ENCODE measurements at regions not wholly inside any gene's neighbourhood (a gene's known extent, or its start where the extent isn't known, plus 50 kb on each side); places are given as distances from the start of the nearest gene placed in this dataset.

DNA sequence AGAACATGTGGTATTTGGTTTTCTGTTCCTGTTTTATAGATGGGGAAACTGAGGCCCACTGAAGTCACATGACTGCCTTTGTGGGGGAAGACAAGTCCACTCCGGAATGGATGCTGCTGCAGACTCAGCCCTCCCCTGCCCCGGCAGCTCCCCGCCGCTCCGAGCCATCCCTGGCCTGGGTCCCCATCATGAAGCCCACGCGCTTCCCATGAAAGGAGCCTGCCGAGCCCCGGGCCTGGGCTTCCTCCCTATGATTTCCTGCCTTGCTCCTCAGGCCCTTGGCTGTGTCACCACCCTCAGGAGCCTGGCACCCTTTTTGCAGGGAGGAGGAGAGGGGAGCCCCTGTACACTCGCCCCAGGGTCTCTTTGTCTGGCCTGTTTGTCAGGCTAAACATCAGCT is 125.3 kb upstream of the FOXF1 start:
- DNase-seq (ENCODE audit: low spot score in 2 of 2) = no peak
- intact Hi-C loops (cut with DNase I; ENCODE audit: low total_unique reads) = no loop called here
- whole genome bisulfite sequencing, 2 donors = 82 to 84% methylated on average over 10 of the region's 10 CpGs
- TF ChIP-seq, protein P1, sequence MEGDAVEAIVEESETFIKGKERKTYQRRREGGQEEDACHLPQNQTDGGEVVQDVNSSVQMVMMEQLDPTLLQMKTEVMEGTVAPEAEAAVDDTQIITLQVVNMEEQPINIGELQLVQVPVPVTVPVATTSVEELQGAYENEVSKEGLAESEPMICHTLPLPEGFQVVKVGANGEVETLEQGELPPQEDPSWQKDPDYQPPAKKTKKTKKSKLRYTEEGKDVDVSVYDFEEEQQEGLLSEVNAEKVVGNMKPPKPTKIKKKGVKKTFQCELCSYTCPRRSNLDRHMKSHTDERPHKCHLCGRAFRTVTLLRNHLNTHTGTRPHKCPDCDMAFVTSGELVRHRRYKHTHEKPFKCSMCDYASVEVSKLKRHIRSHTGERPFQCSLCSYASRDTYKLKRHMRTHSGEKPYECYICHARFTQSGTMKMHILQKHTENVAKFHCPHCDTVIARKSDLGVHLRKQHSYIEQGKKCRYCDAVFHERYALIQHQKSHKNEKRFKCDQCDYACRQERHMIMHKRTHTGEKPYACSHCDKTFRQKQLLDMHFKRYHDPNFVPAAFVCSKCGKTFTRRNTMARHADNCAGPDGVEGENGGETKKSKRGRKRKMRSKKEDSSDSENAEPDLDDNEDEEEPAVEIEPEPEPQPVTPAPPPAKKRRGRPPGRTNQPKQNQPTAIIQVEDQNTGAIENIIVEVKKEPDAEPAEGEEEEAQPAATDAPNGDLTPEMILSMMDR (IDR thresholded peaks at IDR 0.05) = no peak
- TF ChIP-seq POLR2A (IDR thresholded peaks at IDR 0.05) = no peak
- no peak overlapping the region for H3K4me3 ChIP-seq (ENCODE audit: low read depth, poor library complexity, severe bottlenecking)

DNA sequence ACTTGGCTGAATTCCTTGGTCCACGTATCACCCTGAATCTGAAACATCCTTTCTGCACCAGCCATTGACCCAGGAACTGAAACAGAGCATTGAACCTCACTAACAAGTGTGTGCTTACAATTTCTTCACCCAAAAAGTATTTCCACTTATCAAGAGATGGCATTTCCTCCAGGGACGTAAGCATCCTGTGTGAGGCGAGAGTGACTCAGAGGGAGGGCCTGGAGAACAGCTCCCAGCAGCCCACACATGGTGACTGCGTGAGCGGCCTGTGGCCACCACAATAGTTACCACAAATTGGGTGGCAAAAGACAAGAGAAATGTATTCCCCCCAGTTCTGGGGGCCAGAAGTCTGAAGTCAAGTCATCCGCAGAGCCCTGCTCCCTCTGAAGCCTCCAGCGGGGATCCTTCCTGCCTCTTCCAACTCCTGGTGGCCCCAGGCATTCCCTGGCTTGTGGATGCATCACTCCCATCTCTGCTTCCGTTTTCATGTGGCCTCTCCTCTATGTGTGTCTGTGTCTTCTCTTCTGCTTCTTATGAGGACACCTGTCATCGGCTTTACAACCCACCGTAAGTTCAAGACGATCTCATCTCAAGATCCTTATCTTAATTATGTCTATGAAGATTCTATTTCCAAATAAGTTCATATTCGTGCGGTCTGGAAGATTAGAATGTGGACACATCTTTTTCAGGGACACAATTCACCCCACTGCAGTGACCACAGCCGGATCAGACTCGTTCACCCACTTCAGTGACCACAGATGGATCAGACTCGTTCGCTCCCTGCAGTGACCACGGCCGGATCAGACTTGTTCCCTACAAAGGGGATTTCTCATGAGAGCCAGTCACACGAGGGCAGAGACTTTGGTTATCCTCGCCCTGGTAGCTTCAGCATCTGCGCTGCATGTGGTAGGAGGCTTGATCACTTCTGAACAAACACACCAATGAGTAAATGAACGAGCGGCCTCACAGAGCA is 122.6 kb upstream of the FOXF1 start:
- DNase-seq (ENCODE audit: low spot score in 2 of 2) = no peak
- no peak overlapping the region for H3K4me3 ChIP-seq (ENCODE audit: low read depth, poor library complexity, severe bottlenecking)
- intact Hi-C loops (cut with DNase I; ENCODE audit: low total_unique reads) = no loop called here
- no peak for TF ChIP-seq POLR2A (IDR thresholded peaks at IDR 0.05)
- TF ChIP-seq, protein P1 (IDR thresholded peaks at IDR 0.05) = no peak
- 80% methylated on average over 24 of the region's 24 CpGs for WGBS, 2 donors

DNA sequence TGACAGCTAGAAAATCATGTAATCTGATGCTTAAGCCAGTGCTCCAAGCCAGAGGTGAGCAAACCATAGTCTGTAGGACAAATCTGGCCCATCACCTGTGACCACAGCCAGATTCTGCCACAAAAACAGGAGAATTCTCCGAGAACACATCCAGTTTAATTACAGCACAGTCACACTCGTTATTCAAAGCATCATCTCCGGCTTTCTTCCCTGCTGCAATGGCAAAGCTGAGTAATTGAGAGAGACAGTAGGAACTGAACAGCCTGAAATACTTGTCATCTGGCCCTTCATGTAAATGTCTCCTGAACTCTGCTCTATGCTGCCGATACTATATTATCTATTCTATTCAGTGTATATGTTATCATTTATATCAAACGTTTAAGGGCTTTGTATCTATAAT is 121.4 kb upstream of the FOXF1 start:
- TF ChIP-seq, protein P1 (IDR thresholded peaks at IDR 0.05) = no peak
- no peak for TF ChIP-seq POLR2A (IDR thresholded peaks at IDR 0.05)
- DNase-seq (ENCODE audit: low spot score in 2 of 2) = no peak
- H3K4me3 ChIP-seq (ENCODE audit: low read depth, poor library complexity, severe bottlenecking) = no peak overlapping the region
- intact Hi-C loops (cut with DNase I; ENCODE audit: low total_unique reads) = no loop called here
- 64 to 72% methylated on average over 5 of the region's 5 CpGs for WGBS, 2 donors

- TF ChIP-seq POLR2A (IDR thresholded peaks at IDR 0.05) = no peak
- TF ChIP-seq, protein P1 (IDR thresholded peaks at IDR 0.05) = no peak
- DNase-seq (ENCODE audit: low spot score in 2 of 2) = no peak
- 54 to 60% methylated on average over 17 of the region's 17 CpGs for WGBS, 2 donors
- intact Hi-C loops (cut with DNase I; ENCODE audit: low total_unique reads) = no loop called here
- H3K4me3 ChIP-seq (ENCODE audit: low read depth, poor library complexity, severe bottlenecking) = no peak overlapping the region
Measured at GRCh38 chr16:86389566-86390328, 120.6 kb upstream of the FOXF1 start.

DNA sequence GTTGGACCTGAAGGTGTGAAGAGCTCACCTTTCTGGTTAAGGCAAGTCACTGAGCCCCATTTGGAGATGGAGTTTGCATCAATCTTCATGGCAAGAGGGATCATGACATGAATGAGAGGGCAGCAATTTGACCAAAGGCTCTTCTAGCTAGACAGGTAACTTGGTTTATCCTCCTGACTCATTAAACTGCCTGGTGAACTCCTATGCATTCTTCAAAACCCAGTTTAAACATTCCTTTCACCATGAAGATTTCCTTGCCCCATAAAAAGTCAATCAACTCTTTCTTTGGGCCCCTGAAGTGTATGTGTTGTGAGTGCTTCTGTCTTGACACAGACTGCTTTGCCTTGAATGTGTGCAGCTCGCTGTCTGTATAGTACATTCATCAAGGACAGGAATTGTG is 120.0 kb upstream of the FOXF1 start:
- WGBS, 2 donors = 92 to 100% methylated on average over 1 of the region's 1 CpG
- TF ChIP-seq, protein P1 (IDR thresholded peaks at IDR 0.05) = no peak
- no peak for TF ChIP-seq POLR2A (IDR thresholded peaks at IDR 0.05)
- H3K4me3 ChIP-seq (ENCODE audit: low read depth, poor library complexity, severe bottlenecking) = no peak overlapping the region
- intact Hi-C loops (cut with DNase I; ENCODE audit: low total_unique reads) = no loop called here
- DNase-seq (ENCODE audit: low spot score in 2 of 2) = no peak

Data from lower leg skin (tissue), 4 donors.